ENCODE measurements at regions not wholly inside any gene's neighbourhood (a gene's known extent, or its start where the extent isn't known, plus 50 kb on each side); places are given as distances from the start of the nearest gene placed in this dataset.

DNA sequence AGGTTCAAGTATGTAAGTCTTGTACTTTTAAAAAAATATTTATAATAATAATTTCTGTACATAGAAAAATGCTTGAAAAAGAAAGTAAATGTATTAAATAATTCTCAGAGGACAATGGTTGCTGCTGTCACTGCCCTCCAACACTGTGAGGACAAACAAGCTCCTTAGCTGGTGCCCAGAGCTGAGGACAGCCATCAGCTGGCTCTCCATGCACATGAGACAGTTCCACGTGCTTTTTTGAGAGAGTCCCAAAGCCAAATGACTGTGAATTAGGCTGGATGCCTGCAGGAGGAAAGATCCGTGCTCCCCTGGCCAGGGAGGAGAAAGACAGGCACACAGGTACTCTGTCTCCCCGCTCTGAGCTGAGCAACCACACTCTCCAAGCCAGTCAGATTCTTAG, 115.5 kb upstream of the IRX5 start:
- Mint-ChIP-seq H3K27ac (no peak overlapping the region), H3K27me3 (peaks cover 1% of the 10 kb centered on the region)
- CTCF ChIA-PET: no interaction called here

DNA sequence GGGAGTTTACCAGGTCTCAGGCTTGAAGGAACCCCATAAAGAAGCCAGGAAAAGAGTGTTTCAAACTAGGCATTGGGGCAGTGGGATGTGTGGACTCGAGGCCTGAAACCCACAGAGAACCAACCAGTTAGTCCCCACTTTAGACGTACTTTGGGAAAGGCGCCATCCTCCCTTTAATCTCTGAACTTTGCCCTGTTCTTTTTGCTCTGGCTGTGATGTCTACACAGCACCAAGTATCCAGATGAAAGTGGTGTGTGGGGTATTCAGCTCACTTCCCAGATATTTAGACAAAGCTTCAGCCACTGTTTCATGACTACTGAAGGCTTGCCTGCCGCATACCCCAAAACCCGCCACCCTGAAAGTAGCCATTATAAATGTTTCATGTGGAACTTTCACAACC, 116.9 kb upstream of the IRX5 start:
- Mint-ChIP-seq H3K4me3 (no peak overlapping the region), H3K27ac (no peak overlapping the region), H3K9me3 (no peaks in the 10 kb centered on the region), H3K4me1 (no peaks in the 10 kb centered on the region), H3K36me3 (ENCODE audit: low read depth) (no peaks in the 10 kb centered on the region), H3K27me3 (peaks cover 1% of the 10 kb centered on the region)
- CTCF ChIA-PET: no interaction called here
- POLR2A ChIA-PET: no interaction called here
- no peak for ATAC-seq (ENCODE audit: low read depth)
- TF ChIP-seq, protein P1, sequence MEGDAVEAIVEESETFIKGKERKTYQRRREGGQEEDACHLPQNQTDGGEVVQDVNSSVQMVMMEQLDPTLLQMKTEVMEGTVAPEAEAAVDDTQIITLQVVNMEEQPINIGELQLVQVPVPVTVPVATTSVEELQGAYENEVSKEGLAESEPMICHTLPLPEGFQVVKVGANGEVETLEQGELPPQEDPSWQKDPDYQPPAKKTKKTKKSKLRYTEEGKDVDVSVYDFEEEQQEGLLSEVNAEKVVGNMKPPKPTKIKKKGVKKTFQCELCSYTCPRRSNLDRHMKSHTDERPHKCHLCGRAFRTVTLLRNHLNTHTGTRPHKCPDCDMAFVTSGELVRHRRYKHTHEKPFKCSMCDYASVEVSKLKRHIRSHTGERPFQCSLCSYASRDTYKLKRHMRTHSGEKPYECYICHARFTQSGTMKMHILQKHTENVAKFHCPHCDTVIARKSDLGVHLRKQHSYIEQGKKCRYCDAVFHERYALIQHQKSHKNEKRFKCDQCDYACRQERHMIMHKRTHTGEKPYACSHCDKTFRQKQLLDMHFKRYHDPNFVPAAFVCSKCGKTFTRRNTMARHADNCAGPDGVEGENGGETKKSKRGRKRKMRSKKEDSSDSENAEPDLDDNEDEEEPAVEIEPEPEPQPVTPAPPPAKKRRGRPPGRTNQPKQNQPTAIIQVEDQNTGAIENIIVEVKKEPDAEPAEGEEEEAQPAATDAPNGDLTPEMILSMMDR (IDR thresholded peaks at IDR 0.05): no peak
- intact Hi-C loops (cut with micrococcal nuclease): no loop called here
- DNase-seq: no peak

More for the DNA sequence above, 115.5 kb upstream of the IRX5 start:
- intact Hi-C loops (cut with micrococcal nuclease): no loop called here
- Mint-ChIP-seq H3K36me3 (ENCODE audit: low read depth) (no peaks in the 10 kb centered on the region), H3K4me1 (no peaks in the 10 kb centered on the region), H3K9me3 (no peaks in the 10 kb centered on the region), H3K4me3 (no peak overlapping the region)
- TF ChIP-seq, protein P1 (IDR thresholded peaks at IDR 0.05): no peak
- DNase-seq: no peak
- no peak for ATAC-seq (ENCODE audit: low read depth)
- POLR2A ChIA-PET: no interaction called here

GRCh38 chr16:54812229-54812628, 118.4 kb upstream of the IRX5 start:
- CTCF ChIA-PET: no interaction called here
- TF ChIP-seq, protein P1 (IDR thresholded peaks at IDR 0.05): no peak
- Mint-ChIP-seq H3K9me3 (no peaks in the 10 kb centered on the region), H3K27me3 (peaks cover 1% of the 10 kb centered on the region), H3K27ac (no peak overlapping the region), H3K36me3 (ENCODE audit: low read depth) (no peaks in the 10 kb centered on the region), H3K4me1 (no peaks in the 10 kb centered on the region), H3K4me3 (no peak overlapping the region)
- intact Hi-C loops (cut with micrococcal nuclease): no loop called here
- DNase-seq: no peak
- POLR2A ChIA-PET: no interaction called here
- ATAC-seq (ENCODE audit: low read depth): no peak

- Mint-ChIP-seq H3K4me1 (no peaks in the 10 kb centered on the region), H3K9me3 (no peaks in the 10 kb centered on the region), H3K27ac (no peak overlapping the region), H3K4me3 (no peak overlapping the region), H3K27me3 (no peaks in the 10 kb centered on the region), H3K36me3 (ENCODE audit: low read depth) (no peaks in the 10 kb centered on the region)
- ATAC-seq (ENCODE audit: low read depth) (no peak), DNase-seq (no peak)
- POLR2A ChIA-PET: no interaction called here
- intact Hi-C loops (cut with micrococcal nuclease): no loop called here
- TF ChIP-seq, protein P1 (IDR thresholded peaks at IDR 0.05): no peak
- CTCF ChIA-PET: no interaction called here
Observed at GRCh38 chr16:54808890-54809289, 121.8 kb upstream of the IRX5 start.

DNA sequence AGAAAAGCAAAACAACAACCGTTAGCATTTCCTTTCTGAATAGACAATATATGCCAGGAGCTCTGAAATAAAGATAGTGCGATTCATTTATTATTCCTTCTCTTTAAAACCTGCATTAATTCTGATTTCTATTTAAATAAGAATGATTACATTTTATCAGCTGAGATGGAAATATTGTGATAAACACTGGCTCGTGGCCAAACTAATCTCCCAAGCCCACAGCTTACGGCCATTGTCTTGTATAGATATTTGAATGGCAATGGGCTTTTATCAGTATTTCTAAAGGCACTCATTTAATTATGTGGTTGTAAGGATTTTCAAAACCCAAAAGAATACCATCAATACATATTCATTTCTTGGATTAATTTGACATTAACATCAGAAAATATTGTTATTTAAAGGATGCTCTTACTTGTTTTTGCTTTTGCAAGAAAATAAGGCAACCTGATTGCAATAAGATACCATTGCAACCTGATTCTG, 123.7 kb upstream of the IRX5 start:
- Mint-ChIP-seq H3K4me1 (no peaks in the 10 kb centered on the region), H3K36me3 (ENCODE audit: low read depth) (no peaks in the 10 kb centered on the region), H3K9me3 (no peaks in the 10 kb centered on the region), H3K27ac (no peak overlapping the region), H3K4me3 (no peak overlapping the region), H3K27me3 (no peaks in the 10 kb centered on the region)
- TF ChIP-seq, protein P1 (IDR thresholded peaks at IDR 0.05): no peak
- ATAC-seq (ENCODE audit: low read depth) (no peak), DNase-seq (no peak)
- POLR2A ChIA-PET: no interaction called here
- intact Hi-C loops (cut with micrococcal nuclease): no loop called here
- CTCF ChIA-PET: no interaction called here

All from activated B cell treated with CpG ODN at 0.5 μM for 24 hours (primary cell).